ENCODE measurements at regions not wholly inside any gene's neighbourhood (a gene's known extent, or its start where the extent isn't known, plus 50 kb on each side); places are given as distances from the start of the nearest gene placed in this dataset.

- 62 to 67% methylated on average over 4 of the region's 4 CpGs for WGBS, 2 donors
- H3K27me3 ChIP-seq: no peaks in the 10 kb centered on the region
- no peaks in the 10 kb centered on the region for H3K36me3 ChIP-seq
- TF ChIP-seq EP300 (IDR thresholded peaks at IDR 0.05) (peak in 1 of 2 donors; percentile 35), POLR2A (IDR thresholded peaks at IDR 0.05) (no peak)
- no peak overlapping the region for H3K27ac ChIP-seq
- DNase-seq (ENCODE audit: low spot score in 2 of 2): no peak
- H3K4me1 ChIP-seq: peaks cover 0 to 3% (median 0%) of the 10 kb centered on the region in 4 donors
- H3K4me3 ChIP-seq: no peak overlapping the region
- H3K9me3 ChIP-seq: no peaks in the 10 kb centered on the region
These were observed 353.7 kb upstream of the SLC7A11 start for GRCh38 chr4:138595731-138596460.

- Histone ChIP-seq H3K36me3 (no peaks in the 10 kb centered on the region), H3K9me3 (no peaks in the 10 kb centered on the region), H3K4me1 (peaks cover 0 to 3% (median 0%) of the 10 kb centered on the region in 4 donors), H3K27me3 (no peaks in the 10 kb centered on the region), H3K27ac (no peak overlapping the region), H3K4me3 (no peak overlapping the region)
- DNase-seq (ENCODE audit: low spot score in 2 of 2): no peak
- 91 to 92% methylated on average over 2 of the region's 2 CpGs for WGBS, 2 donors
- TF ChIP-seq EP300 (IDR thresholded peaks at IDR 0.05) (no peak), POLR2A (IDR thresholded peaks at IDR 0.05) (no peak), CTCF (IDR thresholded peaks at IDR 0.05) (no peak)
These were observed 353.0 kb upstream of the SLC7A11 start for GRCh38 chr4:138595171-138595570.

- H3K36me3 ChIP-seq: no peaks in the 10 kb centered on the region
- H3K27ac ChIP-seq: no peak overlapping the region
- TF ChIP-seq EP300 (IDR thresholded peaks at IDR 0.05) (no peak), CTCF (IDR thresholded peaks at IDR 0.05) (no peak), POLR2A (IDR thresholded peaks at IDR 0.05) (no peak)
- H3K27me3 ChIP-seq: no peaks in the 10 kb centered on the region
- H3K4me1 ChIP-seq: peaks cover 0 to 3% (median 0%) of the 10 kb centered on the region in 4 donors
- 50 to 58% methylated on average over 2 of the region's 2 CpGs for WGBS, 2 donors
- H3K4me3 ChIP-seq: no peak overlapping the region
- H3K9me3 ChIP-seq: no peaks in the 10 kb centered on the region
- DNase-seq (ENCODE audit: low spot score in 2 of 2): no peak
These were observed 350.6 kb upstream of the SLC7A11 start for GRCh38 chr4:138592796-138593195.

- Histone ChIP-seq H3K36me3 (no peaks in the 10 kb centered on the region), H3K27me3 (no peaks in the 10 kb centered on the region), H3K9me3 (no peaks in the 10 kb centered on the region), H3K27ac (no peak overlapping the region), H3K4me1 (peaks cover 0 to 3% (median 0%) of the 10 kb centered on the region in 4 donors), H3K4me3 (no peak overlapping the region)
- TF ChIP-seq EP300 (IDR thresholded peaks at IDR 0.05): no peak
- TF ChIP-seq CTCF (IDR thresholded peaks at IDR 0.05): no peak
- no peak for TF ChIP-seq POLR2A (IDR thresholded peaks at IDR 0.05)
- DNase-seq (ENCODE audit: low spot score in 2 of 2): no peak
- 35 to 37% methylated on average over 1 of the region's 1 CpG for WGBS, 2 donors
These were observed 349.7 kb upstream of the SLC7A11 start for GRCh38 chr4:138591808-138592207.

- H3K4me3 ChIP-seq: no peak overlapping the region
- no peaks in the 10 kb centered on the region for H3K4me1 ChIP-seq
- H3K9me3 ChIP-seq: no peaks in the 10 kb centered on the region
- H3K27me3 ChIP-seq: no peaks in the 10 kb centered on the region
- no peaks in the 10 kb centered on the region for H3K36me3 ChIP-seq
- H3K27ac ChIP-seq: no peak overlapping the region
- DNase-seq (ENCODE audit: low spot score in 2 of 2): no peak
- TF ChIP-seq POLR2A (IDR thresholded peaks at IDR 0.05) (no peak), EP300 (IDR thresholded peaks at IDR 0.05) (no peak), CTCF (IDR thresholded peaks at IDR 0.05) (no peak)
These were observed 346.4 kb upstream of the SLC7A11 start for GRCh38 chr4:138588501-138588900.
